DOHH2 (cell line): ENCODE measurements at regions not wholly inside any gene's neighbourhood (a gene's known extent, or its start where the extent isn't known, plus 50 kb on each side); places are given as distances from the start of the nearest gene placed in this dataset.

ENCODE experiments used
- H3F3A ChIP-seq: fragments of 200-600 bp; sonication (generic), shearing (Covaris generic); 2 replicates; pipeline ENCODE4 v1.6.0; 2016; ENCODE audit warnings: antibody characterized with exemption, mild to moderate bottlenecking; ENCODE audit not compliant: control insufficient read depth, insufficient read depth
- H3K27ac ChIP-seq: fragments of 200-600 bp; sonication (generic); 2 replicates; pipeline ENCODE4 v1.5.1; 2014; ENCODE audit warnings: low read depth, mild to moderate bottlenecking, low read length, moderate library complexity
- H3K27me3 ChIP-seq: fragments of 200-600 bp; sonication (generic); 2 replicates; pipeline ENCODE4 v1.6.1; 2014; ENCODE audit warnings: mild to moderate bottlenecking, low read length, mixed read lengths; ENCODE audit not compliant: control insufficient read depth
- H3K36me3 ChIP-seq: fragments of 200-600 bp; sonication (generic); 2 replicates; pipeline ENCODE4 v1.6.1; 2014; ENCODE audit warnings: mild to moderate bottlenecking, low read length, moderate library complexity, mixed read lengths; ENCODE audit not compliant: control insufficient read depth
- H3K4me1 ChIP-seq: fragments of 200-600 bp; sonication (generic); 2 replicates; pipeline ENCODE4 v1.6.1; 2014; ENCODE audit warnings: mild to moderate bottlenecking, low read length, mixed read lengths; ENCODE audit not compliant: control insufficient read depth
- H3K4me2 ChIP-seq: fragments of 200-600 bp; sonication (generic); 2 replicates; pipeline ENCODE4 v1.6.0; 2014; ENCODE audit warnings: mild to moderate bottlenecking, low read length, moderate library complexity
- H3K4me3 ChIP-seq: fragments of 200-600 bp; sonication (generic); 2 replicates; pipeline ENCODE4 v1.5.1; 2014; ENCODE audit warnings: mild to moderate bottlenecking, low read length, mixed read lengths
- H3K79me2 ChIP-seq: fragments of 200-600 bp; sonication (generic); 2 replicates; pipeline ENCODE4 v1.6.1; 2014; ENCODE audit warnings: mild to moderate bottlenecking, low read length, mixed read lengths; ENCODE audit not compliant: control insufficient read depth
- H3K9me2 ChIP-seq: fragments of 200-600 bp; sonication (generic); replicated peaks from 2 replicates; pipeline ENCODE4 v1.6.1; 2014; ENCODE audit warnings: mild to moderate bottlenecking, low read length, mixed read lengths; ENCODE audit not compliant: control insufficient read depth
- H3K9me3 ChIP-seq: fragments of 200-600 bp; sonication (generic); 2 replicates; pipeline ENCODE4 v1.6.1; 2014; ENCODE audit warnings: antibody characterized with exemption, low read length, mixed read lengths; ENCODE audit not compliant: control insufficient read depth, insufficient read depth
- H4K20me1 ChIP-seq: fragments of 200-600 bp; sonication (generic); 2 replicates; pipeline ENCODE4 v1.6.0; 2014; ENCODE audit warnings: low read depth, mild to moderate bottlenecking, antibody characterized with exemption, low read length, moderate library complexity; ENCODE audit not compliant: control insufficient read depth, insufficient read depth
- CTCF ChIP-seq: fragments of 200-600 bp; sonication (generic); IDR thresholded peaks from one replicate; pipeline ENCODE4 v1.5.1; 2014; ENCODE audit warnings: antibody characterized with exemption, mild to moderate bottlenecking, low read depth, low read length; ENCODE audit not compliant: poor library complexity, severe bottlenecking
- EZH2phosphoT487 ChIP-seq: fragments of 200-600 bp; sonication (generic); IDR thresholded peaks from 2 replicates; pipeline ENCODE4 v1.6.1; 2017; ENCODE audit warnings: borderline replicate concordance, mild to moderate bottlenecking, antibody characterized with exemption, low read length, moderate library complexity, mixed read lengths

GRCh38 chr2:203596183-203596582 is 61.1 kb upstream of the RAPH1 start:
- Histone ChIP-seq H3F3A (no peaks in the 10 kb centered on the region), H3K79me2 (no peaks in the 10 kb centered on the region), H3K9me3 (no peaks in the 10 kb centered on the region), H3K4me3 (no peak overlapping the region), H3K27me3 (peaks cover 54% of the 10 kb centered on the region), H4K20me1 (no peaks in the 10 kb centered on the region), H3K4me1 (peaks cover 36% of the 10 kb centered on the region), H3K27ac (no peak overlapping the region), H3K9me2 (no peaks in the 10 kb centered on the region), H3K4me2 (no peak overlapping the region), H3K36me3 (no peaks in the 10 kb centered on the region)
- TF ChIP-seq EZH2phosphoT487 (no peak), CTCF (no peak)

GRCh38 chr2:203599509-203599908 is 64.4 kb upstream of the RAPH1 start:
- Histone ChIP-seq H3F3A (no peaks in the 10 kb centered on the region), H3K79me2 (no peaks in the 10 kb centered on the region), H3K36me3 (no peaks in the 10 kb centered on the region), H3K27me3 (peaks cover 59% of the 10 kb centered on the region), H3K4me3 (no peak overlapping the region), H3K27ac (no peak overlapping the region), H3K4me2 (no peak overlapping the region), H3K9me2 (no peaks in the 10 kb centered on the region), H3K9me3 (no peaks in the 10 kb centered on the region), H3K4me1 (peaks cover 20% of the 10 kb centered on the region), H4K20me1 (no peaks in the 10 kb centered on the region)
- TF ChIP-seq CTCF (no peak), EZH2phosphoT487 (no peak)

GRCh38 chr2:203600286-203600685 is 65.2 kb upstream of the RAPH1 start:
- no peak for TF ChIP-seq CTCF
- no peak for TF ChIP-seq EZH2phosphoT487
- no peak overlapping the region for H3K27ac ChIP-seq
- H3F3A ChIP-seq: no peaks in the 10 kb centered on the region
- peaks cover 20% of the 10 kb centered on the region for H3K4me1 ChIP-seq
- H3K9me3 ChIP-seq: no peaks in the 10 kb centered on the region
- H3K79me2 ChIP-seq: no peaks in the 10 kb centered on the region
- no peaks in the 10 kb centered on the region for H4K20me1 ChIP-seq
- H3K4me2 ChIP-seq: no peak overlapping the region
- H3K4me3 ChIP-seq: no peak overlapping the region
- H3K36me3 ChIP-seq: no peaks in the 10 kb centered on the region
- H3K27me3 ChIP-seq: peaks cover 53% of the 10 kb centered on the region
- no peaks in the 10 kb centered on the region for H3K9me2 ChIP-seq
